HEK293 (cell line): ENCODE measurements at regions not wholly inside any gene's neighbourhood (a gene's known extent, or its start where the extent isn't known, plus 50 kb on each side); places are given as distances from the start of the nearest gene placed in this dataset.

ENCODE experiments used
- KLF9 ChIP-seq: fragments of 450-650 bp; formaldehyde crosslinking; IDR thresholded peaks from 2 replicates; pipeline ENCODE4 v1.5.1; 2016; ENCODE audit warnings: missing biosample characterization, missing genetic modification characterization, low read depth
- RBAK ChIP-seq: fragments of 450-650 bp; formaldehyde crosslinking; IDR thresholded peaks from 2 replicates; pipeline ENCODE4 v1.5.1; 2016; ENCODE audit warnings: missing biosample characterization, missing genetic modification characterization
- ZBTB21 ChIP-seq: fragments of 450-650 bp; formaldehyde crosslinking; IDR thresholded peaks from 2 replicates; pipeline ENCODE4 v1.5.1; 2017; ENCODE audit warnings: missing biosample characterization, missing genetic modification characterization
- ZFP69B ChIP-seq: fragments of 450-650 bp; formaldehyde crosslinking; IDR thresholded peaks from 2 replicates; pipeline ENCODE4 v1.5.1; 2016; ENCODE audit warnings: missing biosample characterization, missing genetic modification characterization
- ZNF292 ChIP-seq: fragments of 450-650 bp; formaldehyde crosslinking; IDR thresholded peaks from 2 replicates; pipeline ENCODE4 v1.5.1; 2016; ENCODE audit warnings: low read depth, missing biosample characterization, missing genetic modification characterization, borderline replicate concordance
- ZNF558 ChIP-seq: fragments of 450-650 bp; formaldehyde crosslinking; IDR thresholded peaks from 2 replicates; pipeline ENCODE4 v1.5.1; 2016; ENCODE audit warnings: missing biosample characterization, missing genetic modification characterization
- ZNF571 ChIP-seq: fragments of 450-650 bp; formaldehyde crosslinking; IDR thresholded peaks from 2 replicates; pipeline ENCODE4 v1.5.0; 2017; ENCODE audit warnings: missing biosample characterization, missing genetic modification characterization
- TF ChIP-seq, protein P1 (sequence below): fragments of 450-650 bp; formaldehyde crosslinking; IDR thresholded peaks from 2 replicates; pipeline ENCODE4 v1.5.1; 2016; ENCODE audit warnings: missing biosample characterization, missing genetic modification characterization
- TF ChIP-seq, protein P2 (sequence below): fragments of 450-650 bp; formaldehyde crosslinking; IDR thresholded peaks from 2 replicates; pipeline ENCODE4 v1.5.1; 2017; ENCODE audit warnings: missing biosample characterization, missing genetic modification characterization
- TF ChIP-seq, protein P3 (sequence below): fragments of 450-650 bp; formaldehyde crosslinking; IDR thresholded peaks from 2 replicates; pipeline ENCODE4 v1.5.1; 2016; ENCODE audit warnings: missing biosample characterization, missing genetic modification characterization, borderline replicate concordance
- TF ChIP-seq, protein P4 (sequence below): sonication (generic); formaldehyde crosslinking; IDR thresholded peaks from 2 replicates; pipeline ENCODE4 v1.8.1; 2022; ENCODE audit warnings: mild to moderate bottlenecking, moderate library complexity, missing genetic modification reagents

DNA sequence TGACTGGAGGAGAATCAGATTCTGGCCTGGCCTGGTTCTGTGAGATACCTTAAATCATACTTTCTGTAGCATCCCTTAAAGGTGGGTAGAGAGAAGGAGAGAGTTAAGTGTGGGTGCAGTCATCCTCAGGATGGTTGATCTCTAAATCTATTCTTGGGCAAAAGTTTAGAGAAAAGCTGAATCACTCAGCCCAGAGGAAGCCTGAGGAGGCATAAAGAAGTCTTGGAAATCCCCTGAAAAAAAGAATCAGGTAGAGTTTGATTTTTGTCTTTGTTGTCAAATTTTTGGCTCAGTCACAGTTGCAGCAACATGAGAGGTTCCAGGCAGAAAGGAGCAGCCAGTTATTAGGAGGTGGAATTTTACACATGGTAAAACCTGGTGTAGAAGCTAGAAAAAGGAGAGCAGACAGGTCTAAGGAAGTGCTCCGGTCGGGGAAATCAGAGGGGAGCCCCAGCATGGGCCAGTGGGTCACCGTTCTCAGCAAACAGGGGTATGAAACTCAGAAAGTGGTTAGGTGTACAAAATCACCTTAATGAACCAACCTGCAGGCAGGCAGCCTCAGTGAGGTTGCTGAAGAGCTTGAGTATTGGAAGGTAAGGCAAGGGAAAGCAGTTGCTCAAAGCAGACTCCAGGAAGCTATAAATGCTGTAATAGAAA, 116.2 kb upstream of the CNTLN start:
- TF ChIP-seq RBAK (tag by site-specific recombination), result no peak
- no peak for TF ChIP-seq ZNF558 (tag by site-specific recombination)
- TF ChIP-seq ZFP69B (tag by site-specific recombination), result no peak
- TF ChIP-seq, protein P1, sequence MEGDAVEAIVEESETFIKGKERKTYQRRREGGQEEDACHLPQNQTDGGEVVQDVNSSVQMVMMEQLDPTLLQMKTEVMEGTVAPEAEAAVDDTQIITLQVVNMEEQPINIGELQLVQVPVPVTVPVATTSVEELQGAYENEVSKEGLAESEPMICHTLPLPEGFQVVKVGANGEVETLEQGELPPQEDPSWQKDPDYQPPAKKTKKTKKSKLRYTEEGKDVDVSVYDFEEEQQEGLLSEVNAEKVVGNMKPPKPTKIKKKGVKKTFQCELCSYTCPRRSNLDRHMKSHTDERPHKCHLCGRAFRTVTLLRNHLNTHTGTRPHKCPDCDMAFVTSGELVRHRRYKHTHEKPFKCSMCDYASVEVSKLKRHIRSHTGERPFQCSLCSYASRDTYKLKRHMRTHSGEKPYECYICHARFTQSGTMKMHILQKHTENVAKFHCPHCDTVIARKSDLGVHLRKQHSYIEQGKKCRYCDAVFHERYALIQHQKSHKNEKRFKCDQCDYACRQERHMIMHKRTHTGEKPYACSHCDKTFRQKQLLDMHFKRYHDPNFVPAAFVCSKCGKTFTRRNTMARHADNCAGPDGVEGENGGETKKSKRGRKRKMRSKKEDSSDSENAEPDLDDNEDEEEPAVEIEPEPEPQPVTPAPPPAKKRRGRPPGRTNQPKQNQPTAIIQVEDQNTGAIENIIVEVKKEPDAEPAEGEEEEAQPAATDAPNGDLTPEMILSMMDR, result no peak
- no peak for TF ChIP-seq KLF9 (tag by site-specific recombination)
- TF ChIP-seq, protein P2, sequence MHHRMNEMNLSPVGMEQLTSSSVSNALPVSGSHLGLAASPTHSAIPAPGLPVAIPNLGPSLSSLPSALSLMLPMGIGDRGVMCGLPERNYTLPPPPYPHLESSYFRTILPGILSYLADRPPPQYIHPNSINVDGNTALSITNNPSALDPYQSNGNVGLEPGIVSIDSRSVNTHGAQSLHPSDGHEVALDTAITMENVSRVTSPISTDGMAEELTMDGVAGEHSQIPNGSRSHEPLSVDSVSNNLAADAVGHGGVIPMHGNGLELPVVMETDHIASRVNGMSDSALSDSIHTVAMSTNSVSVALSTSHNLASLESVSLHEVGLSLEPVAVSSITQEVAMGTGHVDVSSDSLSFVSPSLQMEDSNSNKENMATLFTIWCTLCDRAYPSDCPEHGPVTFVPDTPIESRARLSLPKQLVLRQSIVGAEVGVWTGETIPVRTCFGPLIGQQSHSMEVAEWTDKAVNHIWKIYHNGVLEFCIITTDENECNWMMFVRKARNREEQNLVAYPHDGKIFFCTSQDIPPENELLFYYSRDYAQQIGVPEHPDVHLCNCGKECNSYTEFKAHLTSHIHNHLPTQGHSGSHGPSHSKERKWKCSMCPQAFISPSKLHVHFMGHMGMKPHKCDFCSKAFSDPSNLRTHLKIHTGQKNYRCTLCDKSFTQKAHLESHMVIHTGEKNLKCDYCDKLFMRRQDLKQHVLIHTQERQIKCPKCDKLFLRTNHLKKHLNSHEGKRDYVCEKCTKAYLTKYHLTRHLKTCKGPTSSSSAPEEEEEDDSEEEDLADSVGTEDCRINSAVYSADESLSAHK (tag by site-specific recombination), result no peak
- no peak for TF ChIP-seq ZNF292
- TF ChIP-seq, protein P3, sequence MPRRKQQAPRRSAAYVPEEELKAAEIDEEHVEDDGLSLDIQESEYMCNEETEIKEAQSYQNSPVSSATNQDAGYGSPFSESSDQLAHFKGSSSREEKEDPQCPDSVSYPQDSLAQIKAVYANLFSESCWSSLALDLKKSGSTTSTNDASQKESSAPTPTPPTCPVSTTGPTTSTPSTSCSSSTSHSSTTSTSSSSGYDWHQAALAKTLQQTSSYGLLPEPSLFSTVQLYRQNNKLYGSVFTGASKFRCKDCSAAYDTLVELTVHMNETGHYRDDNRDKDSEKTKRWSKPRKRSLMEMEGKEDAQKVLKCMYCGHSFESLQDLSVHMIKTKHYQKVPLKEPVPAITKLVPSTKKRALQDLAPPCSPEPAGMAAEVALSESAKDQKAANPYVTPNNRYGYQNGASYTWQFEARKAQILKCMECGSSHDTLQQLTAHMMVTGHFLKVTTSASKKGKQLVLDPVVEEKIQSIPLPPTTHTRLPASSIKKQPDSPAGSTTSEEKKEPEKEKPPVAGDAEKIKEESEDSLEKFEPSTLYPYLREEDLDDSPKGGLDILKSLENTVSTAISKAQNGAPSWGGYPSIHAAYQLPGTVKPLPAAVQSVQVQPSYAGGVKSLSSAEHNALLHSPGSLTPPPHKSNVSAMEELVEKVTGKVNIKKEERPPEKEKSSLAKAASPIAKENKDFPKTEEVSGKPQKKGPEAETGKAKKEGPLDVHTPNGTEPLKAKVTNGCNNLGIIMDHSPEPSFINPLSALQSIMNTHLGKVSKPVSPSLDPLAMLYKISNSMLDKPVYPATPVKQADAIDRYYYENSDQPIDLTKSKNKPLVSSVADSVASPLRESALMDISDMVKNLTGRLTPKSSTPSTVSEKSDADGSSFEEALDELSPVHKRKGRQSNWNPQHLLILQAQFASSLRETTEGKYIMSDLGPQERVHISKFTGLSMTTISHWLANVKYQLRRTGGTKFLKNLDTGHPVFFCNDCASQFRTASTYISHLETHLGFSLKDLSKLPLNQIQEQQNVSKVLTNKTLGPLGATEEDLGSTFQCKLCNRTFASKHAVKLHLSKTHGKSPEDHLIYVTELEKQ (tag by site-specific recombination), result no peak
- TF ChIP-seq ZBTB21 (tag by site-specific recombination), result no peak
- TF ChIP-seq, protein P4, sequence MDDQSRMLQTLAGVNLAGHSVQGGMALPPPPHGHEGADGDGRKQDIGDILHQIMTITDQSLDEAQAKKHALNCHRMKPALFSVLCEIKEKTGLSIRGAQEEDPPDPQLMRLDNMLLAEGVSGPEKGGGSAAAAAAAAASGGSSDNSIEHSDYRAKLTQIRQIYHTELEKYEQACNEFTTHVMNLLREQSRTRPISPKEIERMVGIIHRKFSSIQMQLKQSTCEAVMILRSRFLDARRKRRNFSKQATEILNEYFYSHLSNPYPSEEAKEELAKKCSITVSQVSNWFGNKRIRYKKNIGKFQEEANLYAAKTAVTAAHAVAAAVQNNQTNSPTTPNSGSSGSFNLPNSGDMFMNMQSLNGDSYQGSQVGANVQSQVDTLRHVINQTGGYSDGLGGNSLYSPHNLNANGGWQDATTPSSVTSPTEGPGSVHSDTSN (CRISPR knock-in tag), result no peak
- TF ChIP-seq ZNF571, result no peak
